GM12878 (cell line): ENCODE measurements at regions not wholly inside any gene's neighbourhood (a gene's known extent, or its start where the extent isn't known, plus 50 kb on each side); places are given as distances from the start of the nearest gene placed in this dataset.

Source experiments
- ATAC-seq: fragments of 200-7000 bp; cut with Tn5 transposase; 3 replicates; pipeline ENCODE4 v1.9.1; 2020; ENCODE audit warnings: mild to moderate bottlenecking, moderate library complexity
- BruUV-seq: library from RNA; stranded (reverse); fragments of 400-500 nt; replicated peaks from 2 replicates; lab custom pipeline; 2021; lab: Mats Ljungman, UMichigan
- CTCF ChIA-PET: fragments of 300-600 bp; sonication (Branson Sonifier 250); formaldehyde crosslinking; extraction: SDS; loops from one replicate; lab custom pipeline; 2021; ENCODE audit warnings: inconsistent platforms; lab: Yijun Ruan, JAX
- POLR2A ChIA-PET: fragments of 350-600 bp; formaldehyde crosslinking; extraction: SDS; loops from one replicate; lab custom pipeline; 2021; ENCODE audit warnings: inconsistent platforms; lab: Charles Lee
- RAD21 ChIA-PET: fragments of 300-600 bp; sonication (Branson Sonifier 250); formaldehyde crosslinking; loops from one replicate; lab custom pipeline; 2023; ENCODE audit warnings: antibody characterized with exemption; ENCODE audit not compliant: unreplicated experiment; lab: Charles Lee
- SMC1A ChIA-PET: fragments of 300-600 bp; sonication (Branson Sonifier 250); formaldehyde crosslinking; loops from one replicate; lab custom pipeline; 2023; ENCODE audit not compliant: unreplicated experiment, uncharacterized antibody; lab: Charles Lee
- DNase-seq: peaks from one replicate; pipeline ENCODE4 v3.0.0-alpha.2; 2011; ENCODE audit warnings: low read depth, low spot score
- FAIRE-seq: peaks from 3 replicates; lab custom pipeline; 2011; peaks lifted over from hg19 to GRCh38; lab: Jason Lieb, UNC
- H2AFZ ChIP-seq: 2 replicates; pipeline ENCODE4 v1.6.0; 2011; ENCODE audit warnings: low read depth, low read length, control low read depth; ENCODE audit not compliant: control insufficient read depth
- H3K27ac ChIP-seq: 2 replicates; pipeline ENCODE4 v1.5.1; 2011; ENCODE audit warnings: control low read depth; ENCODE audit not compliant: control insufficient read depth, insufficient read depth
- H3K27me3 ChIP-seq, 2 experiments: replicated peaks in 1 of 2; 2 replicates each; pipeline versions ENCODE4 v1.6.0 to v1.6.1; 2011; ENCODE audit warnings: low read length in 1 of 2; ENCODE audit not compliant: control insufficient read depth in 2 of 2, insufficient read depth in 2 of 2
- H3K36me3 ChIP-seq, 2 experiments: 2 replicates each; pipeline ENCODE4 v1.5.1; 2011; ENCODE audit warnings: low read length in 1 of 2; ENCODE audit not compliant: control insufficient read depth in 2 of 2, insufficient read depth in 2 of 2
- H3K4me1 ChIP-seq: 2 replicates; pipeline ENCODE4 v1.6.1; 2011; ENCODE audit warnings: mild to moderate bottlenecking, low read length, moderate library complexity, mixed read lengths; ENCODE audit not compliant: control insufficient read depth, insufficient read depth
- H3K4me2 ChIP-seq: 2 replicates; pipeline ENCODE4 v1.6.0; 2011; ENCODE audit warnings: control low read depth; ENCODE audit not compliant: control insufficient read depth, insufficient read depth
- H3K4me3 ChIP-seq: fragments of 200-600 bp; sonication (generic); 2 replicates; pipeline ENCODE4 v1.5.1; 2016
- H3K79me2 ChIP-seq: 2 replicates; pipeline ENCODE4 v1.6.0; 2011; ENCODE audit warnings: low read length; ENCODE audit not compliant: control insufficient read depth, insufficient read depth
- H3K9ac ChIP-seq: 2 replicates; pipeline ENCODE4 v1.8.0; 2011; ENCODE audit warnings: low read length, control low read depth, mixed read lengths; ENCODE audit not compliant: control insufficient read depth, insufficient read depth
- H3K9me3 ChIP-seq: replicated peaks from 3 replicates; pipeline ENCODE4 v1.5.1; 2011; ENCODE audit warnings: mild to moderate bottlenecking, low read length; ENCODE audit not compliant: control insufficient read depth, insufficient read depth
- H4K20me1 ChIP-seq: 2 replicates; pipeline ENCODE4 v1.6.0; 2011; ENCODE audit not compliant: control insufficient read depth, insufficient read depth
- BCLAF1 ChIP-seq: fragments of 450-650 bp; IDR thresholded peaks from 2 replicates; pipeline ENCODE4 v1.6.1; 2017; ENCODE audit warnings: antibody characterized with exemption, mild to moderate bottlenecking, moderate library complexity
- CHD1 ChIP-seq: IDR thresholded peaks from 2 replicates; pipeline ENCODE4 v1.6.1; 2012; ENCODE audit warnings: low read depth, low read length, improper control_type of control experiment
- IRF5 ChIP-seq: fragments of 450-650 bp; IDR thresholded peaks from 2 replicates; pipeline ENCODE4 v1.6.1; 2017; ENCODE audit warnings: borderline replicate concordance
- LARP7 ChIP-seq: fragments of 450-650 bp; IDR thresholded peaks from 2 replicates; pipeline ENCODE4 v1.6.1; 2017; ENCODE audit warnings: mild to moderate bottlenecking
- PAX5 ChIP-seq: IDR thresholded peaks from 2 replicates; pipeline ENCODE4 v1.6.1; 2011; ENCODE audit warnings: low read depth, low read length, borderline replicate concordance
- RCOR1 ChIP-seq: conservative IDR thresholded peaks from 2 replicates; pipeline ENCODE4 v1.6.1; 2012; ENCODE audit warnings: low read depth, low read length, improper control_type of control experiment
- REST ChIP-seq: IDR thresholded peaks from 2 replicates; pipeline ENCODE4 v1.6.1; 2012; ENCODE audit warnings: mild to moderate bottlenecking, low read depth, low read length
- SRF ChIP-seq, 2 experiments: IDR thresholded peaks; 2 replicates each; pipeline ENCODE4 v1.6.1; 2011; ENCODE audit warnings: low read depth in 2 of 2, low read length in 2 of 2, mild to moderate bottlenecking in 1 of 2, moderate library complexity in 1 of 2
- YBX1 ChIP-seq: fragments of 450-650 bp; IDR thresholded peaks from 2 replicates; pipeline ENCODE4 v1.6.1; 2016; ENCODE audit warnings: antibody characterized with exemption
- YY1 ChIP-seq: IDR thresholded peaks from 2 replicates; pipeline ENCODE4 v1.6.1; 2011; ENCODE audit warnings: low read depth, mild to moderate bottlenecking, low read length
- ZBTB40 ChIP-seq: fragments of 450-650 bp; IDR thresholded peaks from 2 replicates; pipeline ENCODE4 v1.6.1; 2016; ENCODE audit warnings: mild to moderate bottlenecking, moderate library complexity, borderline replicate concordance
- ZNF384 ChIP-seq: IDR thresholded peaks from 2 replicates; pipeline ENCODE4 v1.6.1; 2012; ENCODE audit warnings: low read depth, mild to moderate bottlenecking, low read length, improper control_type of control experiment, borderline replicate concordance
- WGBS: methylation state at CpG from one replicate; pipeline ENCODE4 v1.1.6; 2016; ENCODE audit warnings: low lambda C conversion rate; ENCODE audit not compliant: insufficient replicate concordance, insufficient coverage; ENCODE audit errors: missing lambda C conversion rate; 5-methylcytosine and 5-hydroxymethylcytosine counted together
- in situ Hi-C: fragments of 300-500 bp; cut with MboI; formaldehyde crosslinking; loops from 9 replicates; pipeline ENCODE4 v1.14.3; 2018; ENCODE audit warnings: mixed read lengths
- intact Hi-C: fragments of 100-400 bp; cut with micrococcal nuclease; formaldehyde crosslinking; loops from one replicate; pipeline ENCODE4 v1.14.2; 2022; ENCODE audit not compliant: unreplicated experiment

DNA sequence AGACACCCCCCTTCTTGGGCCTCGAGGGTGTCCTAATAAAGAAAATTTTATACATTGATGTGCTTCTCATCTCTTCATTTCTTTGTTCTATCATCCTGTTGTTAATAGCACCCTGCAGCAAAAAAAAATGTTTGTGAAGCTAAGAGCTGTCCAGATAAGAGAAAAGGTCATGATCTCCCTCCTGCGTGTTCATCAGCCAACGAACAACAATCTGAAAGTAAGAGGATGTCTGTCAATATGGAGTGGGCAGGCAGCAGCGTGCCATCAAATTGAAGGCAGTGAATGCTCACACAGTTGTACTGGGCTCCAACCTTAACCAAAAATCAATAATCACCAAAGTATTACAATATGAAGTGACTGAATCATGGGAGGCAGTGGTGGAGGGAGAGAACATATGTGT lies 418.6 kb upstream of the ONECUT1 start:
- ChIA-PET POLR2A (no interaction called here), RAD21 (no interaction called here)
- no peak for TF ChIP-seq ZBTB40
- TF ChIP-seq PAX5, result no peak
- TF ChIP-seq YY1, result no peak
- no peak for TF ChIP-seq BCLAF1
- no peak for TF ChIP-seq ZNF384
- TF ChIP-seq LARP7, result no peak
- no peak for TF ChIP-seq RCOR1
- TF ChIP-seq SRF (IDR thresholded peaks at IDR 0.05; ENCODE audit: low read depth in 2 of 2, low read length in 2 of 2), result no peak
- TF ChIP-seq IRF5, result no peak
- TF ChIP-seq REST, result no peak
- TF ChIP-seq YBX1, result no peak
- no peak for TF ChIP-seq CHD1

More for the DNA sequence above, 418.6 kb upstream of the ONECUT1 start:
- H3K9ac ChIP-seq, result no peak overlapping the region
- 25% methylated on average over 4 of the region's 4 CpGs for WGBS
- no peaks in the 10 kb centered on the region for H3K36me3 ChIP-seq
- intact Hi-C loops, result no loop called here
- no peaks in the 10 kb centered on the region for H3K4me1 ChIP-seq
- no peak overlapping the region for H2AFZ ChIP-seq
- FAIRE-seq, result no peak
- no peaks in the 10 kb centered on the region for H3K27me3 ChIP-seq
- H3K9me3 ChIP-seq, result no peaks in the 10 kb centered on the region
- no peak overlapping the region for H3K4me3 ChIP-seq
- no peak overlapping the region for H3K4me2 ChIP-seq
- in situ Hi-C loops, result no loop called here
- no peak for ATAC-seq
- no peak for DNase-seq
- SMC1A ChIA-PET, result no interaction called here
- CTCF ChIA-PET, result no interaction called here
- H3K79me2 ChIP-seq, result no peaks in the 10 kb centered on the region
- no peaks in the 10 kb centered on the region for H4K20me1 ChIP-seq
- no peak overlapping the region for H3K27ac ChIP-seq
- BruUV-seq, result no TSS peak
